ENCODE measurements at regions not wholly inside any gene's neighbourhood (a gene's known extent, or its start where the extent isn't known, plus 50 kb on each side); places are given as distances from the start of the nearest gene placed in this dataset.
A peak's percentile ranks its signal among the peaks of the same experiment; 100 is the strongest.

DNA sequence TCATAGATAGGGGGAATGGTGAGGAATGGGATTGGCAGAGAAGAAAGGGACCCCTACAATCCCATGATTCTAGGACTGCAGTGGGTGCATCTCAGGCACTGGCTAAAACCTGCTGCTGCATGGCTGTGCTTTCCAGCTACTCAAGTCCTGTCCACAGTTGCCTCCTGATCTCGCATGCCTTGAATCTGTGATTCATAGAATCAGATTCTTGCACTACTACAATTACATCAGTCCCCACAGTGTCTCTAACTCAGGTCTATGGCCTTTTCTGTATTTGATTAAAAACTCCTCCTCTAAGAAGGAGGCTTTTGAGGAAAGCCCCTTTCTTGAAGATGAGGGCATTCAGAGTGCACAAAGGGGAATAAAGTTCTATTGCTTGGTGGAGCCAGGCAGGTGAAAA lies 117.4 kb downstream of the LRATD1 start:
- H3K4me3 ChIP-seq (ENCODE audit: low read depth, low read length): no peak overlapping the region
- TF ChIP-seq, protein P1, sequence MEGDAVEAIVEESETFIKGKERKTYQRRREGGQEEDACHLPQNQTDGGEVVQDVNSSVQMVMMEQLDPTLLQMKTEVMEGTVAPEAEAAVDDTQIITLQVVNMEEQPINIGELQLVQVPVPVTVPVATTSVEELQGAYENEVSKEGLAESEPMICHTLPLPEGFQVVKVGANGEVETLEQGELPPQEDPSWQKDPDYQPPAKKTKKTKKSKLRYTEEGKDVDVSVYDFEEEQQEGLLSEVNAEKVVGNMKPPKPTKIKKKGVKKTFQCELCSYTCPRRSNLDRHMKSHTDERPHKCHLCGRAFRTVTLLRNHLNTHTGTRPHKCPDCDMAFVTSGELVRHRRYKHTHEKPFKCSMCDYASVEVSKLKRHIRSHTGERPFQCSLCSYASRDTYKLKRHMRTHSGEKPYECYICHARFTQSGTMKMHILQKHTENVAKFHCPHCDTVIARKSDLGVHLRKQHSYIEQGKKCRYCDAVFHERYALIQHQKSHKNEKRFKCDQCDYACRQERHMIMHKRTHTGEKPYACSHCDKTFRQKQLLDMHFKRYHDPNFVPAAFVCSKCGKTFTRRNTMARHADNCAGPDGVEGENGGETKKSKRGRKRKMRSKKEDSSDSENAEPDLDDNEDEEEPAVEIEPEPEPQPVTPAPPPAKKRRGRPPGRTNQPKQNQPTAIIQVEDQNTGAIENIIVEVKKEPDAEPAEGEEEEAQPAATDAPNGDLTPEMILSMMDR (conservative IDR thresholded peaks at IDR 0.05; ENCODE audit: low read depth, low read length): no peak
- peak; percentile 32 for DNase-seq (ENCODE audit: low read depth)

GRCh38 chr2:14750433-14750832 lies 117.9 kb downstream of the LRATD1 start:
- DNase-seq (ENCODE audit: low read depth): no peak
- TF ChIP-seq, protein P1 (conservative IDR thresholded peaks at IDR 0.05; ENCODE audit: low read depth, low read length): no peak
- no peak overlapping the region for H3K4me3 ChIP-seq (ENCODE audit: low read depth, low read length)

DNA sequence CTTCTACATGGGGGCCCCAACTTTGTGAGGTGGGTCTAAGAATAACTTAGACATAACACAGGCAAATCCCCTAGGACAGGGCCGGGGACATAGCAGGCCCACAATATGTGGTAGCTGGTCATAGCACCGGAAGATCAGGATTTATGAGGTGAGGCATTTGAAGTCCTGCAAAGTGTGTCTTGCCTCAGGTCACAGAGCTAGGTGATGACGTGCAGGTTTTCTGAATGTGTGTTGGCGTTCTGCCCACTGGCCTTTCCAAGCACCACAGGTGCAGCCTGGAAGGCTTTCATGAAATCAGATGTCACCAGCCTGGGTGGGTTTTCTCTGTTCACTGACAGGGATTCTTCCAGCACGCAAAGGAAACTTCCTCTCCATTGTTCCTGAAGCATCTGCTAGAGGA lies 119.1 kb downstream of the LRATD1 start:
- DNase-seq (ENCODE audit: low read depth): no peak

GRCh38 chr2:14752295-14752694 lies 119.8 kb downstream of the LRATD1 start:
- no peak for DNase-seq (ENCODE audit: low read depth)
- TF ChIP-seq, protein P1 (conservative IDR thresholded peaks at IDR 0.05; ENCODE audit: low read depth, low read length): no peak
- no peak overlapping the region for H3K4me3 ChIP-seq (ENCODE audit: low read depth, low read length)

More for the DNA sequence above, 119.1 kb downstream of the LRATD1 start:
- TF ChIP-seq, protein P1 (conservative IDR thresholded peaks at IDR 0.05; ENCODE audit: low read depth, low read length): no peak
- no peak overlapping the region for H3K4me3 ChIP-seq (ENCODE audit: low read depth, low read length)

- no peak overlapping the region for H3K4me3 ChIP-seq (ENCODE audit: low read depth, low read length)
- DNase-seq (ENCODE audit: low read depth): no peak
- TF ChIP-seq, protein P1 (conservative IDR thresholded peaks at IDR 0.05; ENCODE audit: low read depth, low read length): no peak
Measured at GRCh38 chr2:14756122-14756541, 123.6 kb downstream of the LRATD1 start.

DNA sequence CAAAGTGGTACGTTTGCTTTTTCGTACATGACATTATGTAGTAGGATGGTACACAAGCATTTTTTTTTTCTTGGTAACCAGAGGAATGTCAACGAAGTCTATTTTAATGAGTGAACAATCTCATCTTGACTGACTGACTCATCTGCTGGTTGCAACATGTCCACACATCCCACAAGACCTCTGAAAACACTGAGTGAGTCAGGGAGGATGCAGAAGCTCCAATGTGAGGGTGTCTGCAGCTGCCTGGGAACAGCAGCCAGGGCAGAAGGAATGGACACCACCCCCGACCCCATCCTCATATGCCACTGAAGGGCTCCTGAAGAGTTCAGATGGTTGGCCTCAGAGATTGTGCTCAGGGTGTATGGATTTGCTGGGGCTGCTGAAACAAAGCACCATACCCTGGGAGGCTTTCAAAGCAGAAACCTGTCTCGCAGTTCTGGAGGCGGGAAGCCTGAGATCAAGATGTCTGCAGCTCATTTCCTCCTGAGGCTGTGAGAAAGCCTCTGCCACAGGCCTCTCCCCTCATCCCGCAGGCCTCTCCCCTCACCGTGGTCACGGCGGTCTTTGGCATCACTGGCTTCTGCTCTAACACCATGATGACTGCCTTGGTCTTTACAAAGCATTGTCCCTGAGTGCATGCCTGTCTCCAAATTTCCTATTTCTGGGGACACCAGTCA lies 124.6 kb downstream of the LRATD1 start:
- TF ChIP-seq, protein P1 (conservative IDR thresholded peaks at IDR 0.05; ENCODE audit: low read depth, low read length): no peak
- no peak overlapping the region for H3K4me3 ChIP-seq (ENCODE audit: low read depth, low read length)
- peak; percentile 93 for DNase-seq (ENCODE audit: low read depth)

- no peak overlapping the region for H3K4me3 ChIP-seq (ENCODE audit: low read depth, low read length)
- DNase-seq (ENCODE audit: low read depth): no peak
- TF ChIP-seq, protein P1 (conservative IDR thresholded peaks at IDR 0.05; ENCODE audit: low read depth, low read length): no peak
Measured at GRCh38 chr2:14759082-14759481, 126.6 kb downstream of the LRATD1 start.

Data from epithelial cell of proximal tubule (primary cell).